ENCODE measurements at regions not wholly inside any gene's neighbourhood (a gene's known extent, or its start where the extent isn't known, plus 50 kb on each side); places are given as distances from the start of the nearest gene placed in this dataset.

- CTCF ChIA-PET (ENCODE audit: partially characterized antibody): interaction anchor here (4.3 kb wide), 1 partner anchor 9 kb away, joined by 18 read pairs; no protein-coding TSS in a partner anchor
- H3K27me3 ChIP-seq (replicated peaks in 1 of 4; ENCODE audit: control insufficient read depth in 3 of 4, extremely low read depth in 1 of 4, insufficient read depth in 3 of 4, low read length in 3 of 4): no peaks in the 10 kb centered on the region
- H3K79me1 ChIP-seq (ENCODE audit: low read depth, low read length): no peaks in the 10 kb centered on the region
- no peak overlapping the region for H4K91ac ChIP-seq (replicated peaks; ENCODE audit: insufficient read length, low read length)
- no peak overlapping the region for H3K23ac ChIP-seq (ENCODE audit: insufficient read length)
- no peak for TF ChIP-seq ZNF274 (IDR thresholded peaks at IDR 0.05; ENCODE audit: borderline replicate concordance, extremely low read depth, low read length)
- no peak for TF ChIP-seq RBBP5 (IDR thresholded peaks at IDR 0.05; ENCODE audit: borderline replicate concordance, low read depth, low read length)
- TF ChIP-seq HDAC2 (IDR thresholded peaks at IDR 0.05; ENCODE audit: borderline replicate concordance in 1 of 2, low read depth in 2 of 2, low read length in 2 of 2): no peak
- no peak for TF ChIP-seq SP2 (IDR thresholded peaks at IDR 0.05; ENCODE audit: low read length)
- TF ChIP-seq, protein P1, sequence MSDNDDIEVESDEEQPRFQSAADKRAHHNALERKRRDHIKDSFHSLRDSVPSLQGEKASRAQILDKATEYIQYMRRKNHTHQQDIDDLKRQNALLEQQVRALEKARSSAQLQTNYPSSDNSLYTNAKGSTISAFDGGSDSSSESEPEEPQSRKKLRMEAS (IDR thresholded peaks at IDR 0.05): no peak
- no peak for TF ChIP-seq FOSL1 (IDR thresholded peaks at IDR 0.05; ENCODE audit: insufficient read depth, low read depth, low read length)
- TF ChIP-seq SP4 (IDR thresholded peaks at IDR 0.05; ENCODE audit: low read length): no peak
- TF ChIP-seq, protein P2, sequence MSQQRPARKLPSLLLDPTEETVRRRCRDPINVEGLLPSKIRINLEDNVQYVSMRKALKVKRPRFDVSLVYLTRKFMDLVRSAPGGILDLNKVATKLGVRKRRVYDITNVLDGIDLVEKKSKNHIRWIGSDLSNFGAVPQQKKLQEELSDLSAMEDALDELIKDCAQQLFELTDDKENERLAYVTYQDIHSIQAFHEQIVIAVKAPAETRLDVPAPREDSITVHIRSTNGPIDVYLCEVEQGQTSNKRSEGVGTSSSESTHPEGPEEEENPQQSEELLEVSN (IDR thresholded peaks at IDR 0.05): no peak
- no peaks in the 10 kb centered on the region for H3K9me3 ChIP-seq (ENCODE audit: insufficient read depth in 2 of 2, low read depth in 1 of 2, low read length in 1 of 2)
- H2BK120ac ChIP-seq (replicated peaks; ENCODE audit: low read depth, low read length): no peak overlapping the region
- no peak overlapping the region for H2AK5ac ChIP-seq (ENCODE audit: low read depth, low read length)
- H2BK12ac ChIP-seq (ENCODE audit: low read depth, low read length): no peak overlapping the region
- no peaks in the 10 kb centered on the region for H3K79me2 ChIP-seq (ENCODE audit: control insufficient read depth in 1 of 2, insufficient read depth in 2 of 2, low read length in 2 of 2)
- H3K36me3 ChIP-seq (ENCODE audit: control insufficient read depth in 2 of 4, insufficient read depth in 4 of 4, low read length in 3 of 4): no peaks in the 10 kb centered on the region
- H2BK20ac ChIP-seq (ENCODE audit: low read length): no peak overlapping the region
- no peak overlapping the region for H3K14ac ChIP-seq (ENCODE audit: insufficient read length)
- H2BK15ac ChIP-seq (ENCODE audit: low read length): no peak overlapping the region
- H3K4me1 ChIP-seq (replicated peaks in 1 of 4; ENCODE audit: control insufficient read depth in 3 of 4, insufficient read depth in 4 of 4, low read length in 3 of 4): no peaks in the 10 kb centered on the region
- no peak overlapping the region for H3K27ac ChIP-seq (ENCODE audit: low read depth, low read length)
- H3K56ac ChIP-seq (replicated peaks; ENCODE audit: insufficient read length, low read depth, low read length): no peak overlapping the region
- 87% methylated on average over 7 of the region's 7 CpGs; no CpG with 5 or more reads in 1 of the 2 experiments for WGBS, 2 experiments (ENCODE audit: extremely low coverage in 1 of 2, insufficient coverage in 1 of 2, insufficient read length in 1 of 2, insufficient replicate concordance in 2 of 2, low coverage in 1 of 2, low lambda C conversion rate in 2 of 2, missing lambda C conversion rate in 1 of 2)
- H3K18ac ChIP-seq (ENCODE audit: extremely low read depth, low read length): no peak overlapping the region
- POLR2A ChIA-PET (ENCODE audit: partially characterized antibody): no interaction called here
- no peak overlapping the region for H4K8ac ChIP-seq (ENCODE audit: extremely low read depth, insufficient read depth, low read length)
- no peak overlapping the region for H3K9ac ChIP-seq (replicated peaks in 1 of 4; ENCODE audit: extremely low read depth in 1 of 4, low read depth in 3 of 4, low read length in 3 of 4)
- H2BK5ac ChIP-seq (ENCODE audit: low read depth, low read length): no peak overlapping the region
- no peak overlapping the region for H4K5ac ChIP-seq (ENCODE audit: insufficient read length, low read depth, low read length)
- no peak for DNase-seq (ENCODE audit: low read depth in 1 of 2, low spot score in 2 of 2)
- H4K20me1 ChIP-seq (replicated peaks in 1 of 2; ENCODE audit: control insufficient read depth in 1 of 2, insufficient read depth in 2 of 2, low read length in 2 of 2): no peaks in the 10 kb centered on the region
- H2AFZ ChIP-seq (ENCODE audit: low read length): no peak overlapping the region
- H3K4ac ChIP-seq (replicated peaks; ENCODE audit: insufficient read length, low read depth, low read length): no peak overlapping the region
- H3K23me2 ChIP-seq (ENCODE audit: low read depth, low read length): no peaks in the 10 kb centered on the region
- FAIRE-seq: no peak
- H3K4me2 ChIP-seq (ENCODE audit: insufficient read depth in 1 of 2, low read depth in 2 of 2, low read length in 2 of 2): no peak overlapping the region
- no peak overlapping the region for H3K4me3 ChIP-seq (ENCODE audit: extremely low read depth in 1 of 4, insufficient read depth in 2 of 4, low read depth in 3 of 4, low read length in 4 of 4)
Observed at GRCh38 chr15:47997195-47998080, 123.4 kb upstream of the SLC24A5 start.
